ENCODE measurements at regions not wholly inside any gene's neighbourhood (a gene's known extent, or its start where the extent isn't known, plus 50 kb on each side); places are given as distances from the start of the nearest gene placed in this dataset.

DNA sequence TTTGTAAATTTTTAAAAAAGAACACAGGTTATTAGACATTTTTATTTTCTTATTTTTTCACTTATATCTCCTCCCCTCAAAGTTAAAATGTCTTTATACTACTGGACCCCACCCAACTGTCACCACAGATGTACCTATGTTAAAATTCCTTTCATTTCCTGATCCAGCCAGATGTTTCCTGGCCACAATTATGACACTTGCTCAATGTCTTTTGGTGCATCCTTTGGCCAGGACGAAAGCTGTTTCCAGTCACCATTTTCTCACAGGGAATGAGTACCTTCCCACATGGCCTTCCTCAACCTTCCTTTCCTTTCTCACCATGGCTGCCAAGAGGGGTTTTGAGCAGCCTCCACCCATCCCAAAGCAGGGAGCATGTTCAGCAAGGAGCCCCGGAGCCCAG lies 365.7 kb upstream of the MAF start:
- no peak overlapping the region for H3K27ac ChIP-seq
- H3K27me3 ChIP-seq: peaks cover 4% of the 10 kb centered on the region
- TF ChIP-seq, protein P1, sequence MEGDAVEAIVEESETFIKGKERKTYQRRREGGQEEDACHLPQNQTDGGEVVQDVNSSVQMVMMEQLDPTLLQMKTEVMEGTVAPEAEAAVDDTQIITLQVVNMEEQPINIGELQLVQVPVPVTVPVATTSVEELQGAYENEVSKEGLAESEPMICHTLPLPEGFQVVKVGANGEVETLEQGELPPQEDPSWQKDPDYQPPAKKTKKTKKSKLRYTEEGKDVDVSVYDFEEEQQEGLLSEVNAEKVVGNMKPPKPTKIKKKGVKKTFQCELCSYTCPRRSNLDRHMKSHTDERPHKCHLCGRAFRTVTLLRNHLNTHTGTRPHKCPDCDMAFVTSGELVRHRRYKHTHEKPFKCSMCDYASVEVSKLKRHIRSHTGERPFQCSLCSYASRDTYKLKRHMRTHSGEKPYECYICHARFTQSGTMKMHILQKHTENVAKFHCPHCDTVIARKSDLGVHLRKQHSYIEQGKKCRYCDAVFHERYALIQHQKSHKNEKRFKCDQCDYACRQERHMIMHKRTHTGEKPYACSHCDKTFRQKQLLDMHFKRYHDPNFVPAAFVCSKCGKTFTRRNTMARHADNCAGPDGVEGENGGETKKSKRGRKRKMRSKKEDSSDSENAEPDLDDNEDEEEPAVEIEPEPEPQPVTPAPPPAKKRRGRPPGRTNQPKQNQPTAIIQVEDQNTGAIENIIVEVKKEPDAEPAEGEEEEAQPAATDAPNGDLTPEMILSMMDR (IDR thresholded peaks at IDR 0.05; ENCODE audit: low read depth, low read length): no peak

DNA sequence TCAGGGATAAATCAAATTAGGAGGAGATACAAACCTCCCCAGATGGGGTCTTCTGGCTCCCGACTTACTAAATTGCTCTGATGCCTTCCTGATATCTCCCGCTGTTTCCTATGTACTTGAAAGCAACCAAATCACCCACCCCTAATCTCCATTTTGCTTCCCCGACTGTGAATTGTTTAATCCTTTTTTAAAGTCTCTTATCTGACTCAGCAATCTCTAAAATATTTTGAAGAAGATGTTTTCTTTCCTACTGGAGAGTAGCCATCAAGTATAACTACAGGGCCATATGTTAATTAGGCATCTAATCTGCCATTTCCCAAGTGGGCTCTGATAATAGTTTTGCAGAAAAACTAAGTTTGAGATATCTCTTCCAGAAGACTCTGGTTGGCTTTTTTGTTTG lies 365.2 kb upstream of the MAF start:
- Histone ChIP-seq H3K27me3 (peaks cover 4% of the 10 kb centered on the region), H3K4me1 (ENCODE audit: low read depth) (no peaks in the 10 kb centered on the region), H3K9me3 (ENCODE audit: low read depth) (no peaks in the 10 kb centered on the region), H3K4me3 (no peak overlapping the region), H3K27ac (no peak overlapping the region), H3K36me3 (no peaks in the 10 kb centered on the region)
- TF ChIP-seq, protein P1 (IDR thresholded peaks at IDR 0.05; ENCODE audit: low read depth, low read length): no peak
- no peak for DNase-seq (ENCODE audit: low read depth in 1 of 2, low spot score in 1 of 2)

More for the DNA sequence above, 365.7 kb upstream of the MAF start:
- H3K4me3 ChIP-seq: no peak overlapping the region
- no peaks in the 10 kb centered on the region for H3K36me3 ChIP-seq
- no peaks in the 10 kb centered on the region for H3K4me1 ChIP-seq (ENCODE audit: low read depth)
- DNase-seq (ENCODE audit: low read depth in 1 of 2, low spot score in 1 of 2): no peak
- no peaks in the 10 kb centered on the region for H3K9me3 ChIP-seq (ENCODE audit: low read depth)

DNA sequence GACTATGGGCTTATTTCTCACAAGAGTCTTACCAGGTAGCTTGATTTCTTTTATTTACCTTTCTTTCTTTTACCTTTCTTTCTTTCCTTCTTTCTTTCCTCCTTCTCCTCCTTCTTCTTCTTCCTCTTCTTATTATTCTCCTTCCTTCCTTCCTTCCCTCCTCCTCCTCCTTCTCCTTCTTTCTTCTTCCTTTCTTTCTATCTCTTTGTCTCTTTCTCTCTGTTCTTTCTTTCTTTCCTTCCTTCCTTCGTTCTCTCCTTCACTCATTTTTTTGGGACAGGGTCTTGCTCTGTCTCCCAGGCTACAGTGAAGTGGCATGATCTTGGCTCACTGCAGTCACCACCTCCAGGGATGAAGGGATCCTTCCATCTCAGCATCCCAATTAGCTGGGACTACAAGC lies 363.6 kb upstream of the MAF start:
- no peaks in the 10 kb centered on the region for H3K9me3 ChIP-seq (ENCODE audit: low read depth)
- no peaks in the 10 kb centered on the region for H3K36me3 ChIP-seq
- DNase-seq (ENCODE audit: low read depth in 1 of 2, low spot score in 1 of 2): no peak
- TF ChIP-seq, protein P1 (IDR thresholded peaks at IDR 0.05; ENCODE audit: low read depth, low read length): no peak
- H3K4me1 ChIP-seq (ENCODE audit: low read depth): no peaks in the 10 kb centered on the region
- H3K27me3 ChIP-seq: peaks cover 4% of the 10 kb centered on the region
- no peak overlapping the region for H3K4me3 ChIP-seq
- no peak overlapping the region for H3K27ac ChIP-seq

DNA sequence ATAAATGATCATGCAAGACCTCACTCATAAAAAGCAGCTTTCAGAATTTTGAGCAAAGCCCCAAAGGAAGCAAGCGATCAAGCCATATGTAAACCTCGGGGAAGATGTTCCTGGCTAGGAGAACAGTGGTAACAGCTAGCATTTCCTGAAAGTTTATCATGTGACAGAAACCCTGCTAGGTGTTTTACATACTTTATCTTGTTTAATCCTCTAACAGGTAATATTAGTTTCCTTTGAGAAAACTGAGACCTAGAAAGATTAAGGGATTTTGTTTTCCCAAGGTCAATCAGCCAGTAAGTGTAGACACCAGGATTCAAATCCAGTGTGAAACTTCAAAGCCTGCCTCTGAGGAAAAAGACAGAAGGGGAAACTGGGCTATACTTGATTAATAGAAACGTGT lies 362.4 kb upstream of the MAF start:
- TF ChIP-seq, protein P1 (IDR thresholded peaks at IDR 0.05; ENCODE audit: low read depth, low read length): no peak
- no peak for DNase-seq (ENCODE audit: low read depth in 1 of 2, low spot score in 1 of 2)
- Histone ChIP-seq H3K4me1 (ENCODE audit: low read depth) (no peaks in the 10 kb centered on the region), H3K9me3 (ENCODE audit: low read depth) (no peaks in the 10 kb centered on the region), H3K36me3 (no peaks in the 10 kb centered on the region), H3K4me3 (no peak overlapping the region), H3K27me3 (peaks cover 4% of the 10 kb centered on the region), H3K27ac (no peak overlapping the region)

DNA sequence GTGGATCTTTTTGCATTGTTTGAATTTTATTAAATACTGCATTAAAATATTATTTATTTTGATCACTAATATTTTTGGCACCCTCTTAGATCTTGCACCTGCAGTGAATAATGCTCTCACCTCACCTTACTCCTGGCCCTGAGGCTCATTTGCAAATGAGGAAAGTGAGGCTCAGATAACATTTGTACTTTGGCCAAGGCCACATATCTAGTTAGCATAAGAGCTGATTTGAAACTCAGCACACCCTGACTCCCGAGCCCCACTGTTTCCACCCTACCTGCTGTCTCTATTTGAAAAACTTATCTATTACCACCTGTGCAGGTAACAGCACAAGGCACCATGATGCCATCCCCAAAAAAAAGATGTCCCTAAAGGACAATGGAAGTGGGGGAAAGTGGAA lies 358.7 kb upstream of the MAF start:
- no peaks in the 10 kb centered on the region for H3K36me3 ChIP-seq
- TF ChIP-seq, protein P1 (IDR thresholded peaks at IDR 0.05; ENCODE audit: low read depth, low read length): no peak
- no peaks in the 10 kb centered on the region for H3K9me3 ChIP-seq (ENCODE audit: low read depth)
- no peak for DNase-seq (ENCODE audit: low read depth in 1 of 2, low spot score in 1 of 2)
- no peaks in the 10 kb centered on the region for H3K4me1 ChIP-seq (ENCODE audit: low read depth)
- H3K27ac ChIP-seq: no peak overlapping the region
- H3K27me3 ChIP-seq: no peaks in the 10 kb centered on the region
- H3K4me3 ChIP-seq: no peak overlapping the region
